ENCODE measurements at regions not wholly inside any gene's neighbourhood (a gene's known extent, or its start where the extent isn't known, plus 50 kb on each side); places are given as distances from the start of the nearest gene placed in this dataset.
A peak's percentile ranks its signal among the peaks of the same experiment; 100 is the strongest.
"Not testable (repeated sequence)": the region's sequence is repeated elsewhere in the genome, so short reads cannot be mapped to it uniquely, and the experiment has no call there.

GRCh38 chr4:110347805-110348204 is 128.2 kb upstream of the ENPEP start:
- Histone ChIP-seq H3K4me2 (no peak overlapping the region), H3K4me1 (no peaks in the 10 kb centered on the region), H3K27ac (no peak overlapping the region), H3K4me3 (no peak overlapping the region), H3K9me3 (no peaks in the 10 kb centered on the region)
- ChIA-PET CTCF (no interaction called here), POLR2A (no interaction called here)
- FAIRE-seq, result no peak
- no peak for TF ChIP-seq HDAC2 (IDR thresholded peaks at IDR 0.05)
- no peak for TF ChIP-seq BHLHE40 (IDR thresholded peaks at IDR 0.05; ENCODE audit: low read depth, low read length)
- TF ChIP-seq SREBF2 (IDR thresholded peaks at IDR 0.05), result no peak
- TF ChIP-seq ATOH8 (CRISPR knock-in tag; IDR thresholded peaks at IDR 0.05; ENCODE audit: low read depth), result no peak
- no peak for TF ChIP-seq ZC3H11A (IDR thresholded peaks at IDR 0.05)
- no peak for TF ChIP-seq FOSB (CRISPR knock-in tag; IDR thresholded peaks at IDR 0.05)
- no peak for TF ChIP-seq CEBPB (IDR thresholded peaks at IDR 0.05)
- TF ChIP-seq PHF8 (IDR thresholded peaks at IDR 0.05; ENCODE audit: borderline replicate concordance, low read depth), result no peak
- 7% methylated on average over 4 of the region's 4 CpGs for WGBS (ENCODE audit: missing lambda C conversion rate)
- no peak for DNase-seq (ENCODE audit: low read depth in 1 of 2, low spot score in 1 of 2)
- no peak for ATAC-seq

- ChIA-PET CTCF (interaction anchor here (0.6 to 0.9 kb wide), 4 partner anchors 11 to 295 kb away, joined by 3 to 4 read pairs (median 4); no protein-coding TSS in a partner anchor), POLR2A (no interaction called here)
- peak; percentile 1 to 3 for DNase-seq (ENCODE audit: low read depth in 1 of 2, low spot score in 1 of 2)
- no peak overlapping the region for H3K4me3 ChIP-seq
- H3K9me3 ChIP-seq, result no peaks in the 10 kb centered on the region
- 19% methylated on average over 1 of the region's 1 CpG for WGBS (ENCODE audit: missing lambda C conversion rate)
- no peak overlapping the region for H3K27ac ChIP-seq
- ATAC-seq, result 0 out of 6 replicates have a peak, but pooled peaks of 1 of the 2 experiments have one; percentile 42
- no peaks in the 10 kb centered on the region for H3K4me1 ChIP-seq
- TF ChIP-seq RAD21 (conservative IDR thresholded peaks at IDR 0.05 in 1 of 2, IDR thresholded peaks at IDR 0.05 in 1 of 2) (peak in 1 of 2 experiments; percentile 29; a peak in 2 of 5 replicates), HOXB5 (CRISPR knock-in tag; IDR thresholded peaks at IDR 0.05) (no peak), ZC3H11A (IDR thresholded peaks at IDR 0.05) (no peak), FOSL2 (IDR thresholded peaks at IDR 0.05) (no peak), FOSL2 (CRISPR knock-in tag; IDR thresholded peaks at IDR 0.05) (no peak), RARB (CRISPR knock-in tag; IDR thresholded peaks at IDR 0.05) (no peak), ZFP36 (IDR thresholded peaks at IDR 0.05; ENCODE audit: borderline replicate concordance, partially characterized antibody) (no peak), HMGXB4 (CRISPR knock-in tag; IDR thresholded peaks at IDR 0.05; ENCODE audit: borderline replicate concordance) (no peak), MAZ (IDR thresholded peaks at IDR 0.05; ENCODE audit: borderline replicate concordance, low read depth, low read length) (no peak)
- H3K4me2 ChIP-seq, result no peak overlapping the region
- no peak for FAIRE-seq
Observed at GRCh38 chr4:110344165-110344564, 131.8 kb upstream of the ENPEP start.

- Histone ChIP-seq H3K9me3 (no peaks in the 10 kb centered on the region), H3K27ac (no peak overlapping the region), H3K4me1 (no peaks in the 10 kb centered on the region), H3K4me2 (no peak overlapping the region), H3K4me3 (no peak overlapping the region)
- ATAC-seq (no peak), FAIRE-seq (no peak), DNase-seq (ENCODE audit: low read depth in 1 of 2, low spot score in 1 of 2) (no peak)
- WGBS (ENCODE audit: missing lambda C conversion rate), result 0% methylated on average over 1 of the region's 2 CpGs
- ChIA-PET CTCF (no interaction called here), POLR2A (no interaction called here)
- TF ChIP-seq EHMT2 (IDR thresholded peaks at IDR 0.05; ENCODE audit: low read depth) (no peak), MAX (IDR thresholded peaks at IDR 0.05) (no peak), SMC3 (IDR thresholded peaks at IDR 0.05) (no peak), BHLHE40 (IDR thresholded peaks at IDR 0.05; ENCODE audit: low read depth, low read length) (no peak), EP300 (IDR thresholded peaks at IDR 0.05) (no peak), KDM5A (IDR thresholded peaks at IDR 0.05) (no peak), ESRRA (IDR thresholded peaks at IDR 0.05; ENCODE audit: borderline replicate concordance, low read length) (no peak), ATOH8 (CRISPR knock-in tag; IDR thresholded peaks at IDR 0.05; ENCODE audit: low read depth) (no peak), GATA3 (IDR thresholded peaks at IDR 0.05; ENCODE audit: borderline replicate concordance) (no peak), ZSCAN20 (CRISPR knock-in tag; IDR thresholded peaks at IDR 0.05) (no peak), E2F6 (IDR thresholded peaks at IDR 0.05; ENCODE audit: borderline replicate concordance, low read depth) (no peak), RCOR1 (IDR thresholded peaks at IDR 0.05; ENCODE audit: low read depth, low read length) (no peak), NFE2L2 (conservative IDR thresholded peaks at IDR 0.05; ENCODE audit: low read length) (no peak), POLR2A (IDR thresholded peaks at IDR 0.05; ENCODE audit: low read length) (no peak)
Observed at GRCh38 chr4:110343534-110343933, 132.4 kb upstream of the ENPEP start.

GRCh38 chr4:110341118-110341517 is 134.8 kb upstream of the ENPEP start:
- FAIRE-seq; H3K9me3 ChIP-seq; H3K27ac ChIP-seq; H3K4me3 ChIP-seq; H3K4me1 ChIP-seq; DNase-seq (ENCODE audit: low read depth in 1 of 2, low spot score in 1 of 2); CTCF ChIA-PET; ATAC-seq; POLR2A ChIA-PET; H3K4me2 ChIP-seq: not testable (repeated sequence)
